Activated CD4-positive, alpha-beta T cell treated with anti-CD3 and anti-CD28 coated beads, Interleukin-2, amount 50 U/mL, for 48 hours (primary cell): ENCODE measurements at regions not wholly inside any gene's neighbourhood (a gene's known extent, or its start where the extent isn't known, plus 50 kb on each side); places are given as distances from the start of the nearest gene placed in this dataset.
"Not testable (repeated sequence)": the region's sequence is repeated elsewhere in the genome, so short reads cannot be mapped to it uniquely, and the experiment has no call there.

Experiments used
- DNase-seq, 2 experiments: peaks; one replicate each; pipeline ENCODE4 v3.0.0-alpha.2; 2020

GRCh38 chr15:20227119-20227853, 314.3 kb downstream of the GOLGA6L6 start:
- not testable (repeated sequence) for DNase-seq

GRCh38 chr15:20226531-20226930, 315.1 kb downstream of the GOLGA6L6 start:
- not testable (repeated sequence) for DNase-seq

- DNase-seq: not testable (repeated sequence)
Observed at GRCh38 chr15:20221063-20221462, 320.5 kb downstream of the GOLGA6L6 start.

GRCh38 chr15:20219171-20219570, 322.4 kb downstream of the GOLGA6L6 start:
- DNase-seq: not testable (repeated sequence)

- not testable (repeated sequence) for DNase-seq
Observed at GRCh38 chr15:20215700-20216099, 325.9 kb downstream of the GOLGA6L6 start.

- not testable (repeated sequence) for DNase-seq
Observed at GRCh38 chr15:20214101-20214500, 327.5 kb downstream of the GOLGA6L6 start.

GRCh38 chr15:20211508-20211907, 330.1 kb downstream of the GOLGA6L6 start:
- DNase-seq: not testable (repeated sequence)

- DNase-seq: not testable (repeated sequence)
Observed at GRCh38 chr15:20209973-20210372, 331.6 kb downstream of the GOLGA6L6 start.

GRCh38 chr15:20207607-20208006, 334.0 kb downstream of the GOLGA6L6 start:
- DNase-seq: not testable (repeated sequence)

- not testable (repeated sequence) for DNase-seq
Observed at GRCh38 chr15:20207198-20207597, 334.4 kb downstream of the GOLGA6L6 start.

GRCh38 chr15:20204177-20204866, 337.3 kb downstream of the GOLGA6L6 start:
- DNase-seq: not testable (repeated sequence)

GRCh38 chr15:20203649-20204150, 337.9 kb downstream of the GOLGA6L6 start:
- not testable (repeated sequence) for DNase-seq

GRCh38 chr15:20194591-20195198, 346.9 kb downstream of the GOLGA6L6 start:
- DNase-seq: not testable (repeated sequence)

- peak; percentile 56 to 63 for DNase-seq
Observed at GRCh38 chr15:20192982-20193929, 348.3 kb downstream of the GOLGA6L6 start.

- DNase-seq: not testable (repeated sequence)
Observed at GRCh38 chr15:20191508-20192125, 350.0 kb downstream of the GOLGA6L6 start.

- not testable (repeated sequence) for DNase-seq
Observed at GRCh38 chr15:20188611-20189010, 353.0 kb downstream of the GOLGA6L6 start.

GRCh38 chr15:20187370-20188355, 353.9 kb downstream of the GOLGA6L6 start:
- DNase-seq: not testable (repeated sequence)

- DNase-seq: not testable (repeated sequence)
Observed at GRCh38 chr15:20184879-20185278, 356.7 kb downstream of the GOLGA6L6 start.

GRCh38 chr15:20168221-20168620, 373.4 kb downstream of the GOLGA6L6 start:
- not testable (repeated sequence) for DNase-seq

- DNase-seq: not testable (repeated sequence)
Observed at GRCh38 chr15:20153528-20153927, 388.1 kb downstream of the GOLGA6L6 start.
